ENCODE measurements at regions not wholly inside any gene's neighbourhood (a gene's known extent, or its start where the extent isn't known, plus 50 kb on each side); places are given as distances from the start of the nearest gene placed in this dataset.

DNA sequence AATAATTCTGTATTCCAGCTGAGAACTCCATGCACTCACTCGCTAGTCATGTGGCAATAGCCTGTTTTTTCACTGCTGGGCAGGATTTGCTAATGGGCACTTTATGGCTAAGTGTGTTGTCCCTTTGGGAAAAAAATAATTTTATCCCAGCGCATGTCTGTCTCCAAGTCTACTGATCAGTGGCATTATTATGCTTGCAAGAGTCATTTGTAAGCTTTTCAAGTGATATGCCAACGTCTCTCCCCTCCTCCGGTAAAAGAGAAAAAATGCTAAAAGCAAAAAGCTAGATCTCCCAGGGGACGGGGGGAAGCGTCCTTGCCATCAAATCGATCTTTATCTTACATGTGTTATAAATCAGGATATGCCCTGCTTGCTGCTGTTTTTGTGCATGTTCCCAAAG lies 407.7 kb downstream of the CDH26 start:
- H3K4me1 ChIP-seq (ENCODE audit: control insufficient read depth, insufficient read depth, low read length): no peaks in the 10 kb centered on the region
- no peak for ATAC-seq (ENCODE audit: low read depth)
- H3K9me1 ChIP-seq (ENCODE audit: insufficient read depth, low read length): no peaks in the 10 kb centered on the region
- H4K20me1 ChIP-seq (ENCODE audit: insufficient read depth, low read length): no peaks in the 10 kb centered on the region
- POLR2A ChIA-PET (ENCODE audit: unreplicated experiment): no interaction called here
- no peak overlapping the region for H4K91ac ChIP-seq (ENCODE audit: insufficient read depth, low read depth, low read length)
- no peak overlapping the region for H2AK5ac ChIP-seq (ENCODE audit: low read depth, low read length)
- TF ChIP-seq BHLHE40 (IDR thresholded peaks at IDR 0.05; ENCODE audit: low read depth, low read length) (no peak), CEBPB (IDR thresholded peaks at IDR 0.05; ENCODE audit: low read depth, low read length) (no peak), FOS (IDR thresholded peaks at IDR 0.05; ENCODE audit: low read depth, low read length) (no peak), MAFK (IDR thresholded peaks at IDR 0.05; ENCODE audit: low read depth, low read length) (no peak), MXI1 (IDR thresholded peaks at IDR 0.05; ENCODE audit: borderline replicate concordance, low read depth, low read length) (no peak)
- TF ChIP-seq, protein P1, sequence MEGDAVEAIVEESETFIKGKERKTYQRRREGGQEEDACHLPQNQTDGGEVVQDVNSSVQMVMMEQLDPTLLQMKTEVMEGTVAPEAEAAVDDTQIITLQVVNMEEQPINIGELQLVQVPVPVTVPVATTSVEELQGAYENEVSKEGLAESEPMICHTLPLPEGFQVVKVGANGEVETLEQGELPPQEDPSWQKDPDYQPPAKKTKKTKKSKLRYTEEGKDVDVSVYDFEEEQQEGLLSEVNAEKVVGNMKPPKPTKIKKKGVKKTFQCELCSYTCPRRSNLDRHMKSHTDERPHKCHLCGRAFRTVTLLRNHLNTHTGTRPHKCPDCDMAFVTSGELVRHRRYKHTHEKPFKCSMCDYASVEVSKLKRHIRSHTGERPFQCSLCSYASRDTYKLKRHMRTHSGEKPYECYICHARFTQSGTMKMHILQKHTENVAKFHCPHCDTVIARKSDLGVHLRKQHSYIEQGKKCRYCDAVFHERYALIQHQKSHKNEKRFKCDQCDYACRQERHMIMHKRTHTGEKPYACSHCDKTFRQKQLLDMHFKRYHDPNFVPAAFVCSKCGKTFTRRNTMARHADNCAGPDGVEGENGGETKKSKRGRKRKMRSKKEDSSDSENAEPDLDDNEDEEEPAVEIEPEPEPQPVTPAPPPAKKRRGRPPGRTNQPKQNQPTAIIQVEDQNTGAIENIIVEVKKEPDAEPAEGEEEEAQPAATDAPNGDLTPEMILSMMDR (conservative IDR thresholded peaks at IDR 0.05; ENCODE audit: low read depth, low read length): no peak
- TF ChIP-seq, protein P2, sequence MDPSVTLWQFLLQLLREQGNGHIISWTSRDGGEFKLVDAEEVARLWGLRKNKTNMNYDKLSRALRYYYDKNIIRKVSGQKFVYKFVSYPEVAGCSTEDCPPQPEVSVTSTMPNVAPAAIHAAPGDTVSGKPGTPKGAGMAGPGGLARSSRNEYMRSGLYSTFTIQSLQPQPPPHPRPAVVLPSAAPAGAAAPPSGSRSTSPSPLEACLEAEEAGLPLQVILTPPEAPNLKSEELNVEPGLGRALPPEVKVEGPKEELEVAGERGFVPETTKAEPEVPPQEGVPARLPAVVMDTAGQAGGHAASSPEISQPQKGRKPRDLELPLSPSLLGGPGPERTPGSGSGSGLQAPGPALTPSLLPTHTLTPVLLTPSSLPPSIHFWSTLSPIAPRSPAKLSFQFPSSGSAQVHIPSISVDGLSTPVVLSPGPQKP (IDR thresholded peaks at IDR 0.05; ENCODE audit: borderline replicate concordance, low read depth, low read length): no peak
- no peak overlapping the region for H2BK15ac ChIP-seq (ENCODE audit: low read depth, low read length)
- no peak overlapping the region for H3K4me2 ChIP-seq (ENCODE audit: low read depth, low read length)
- no peaks in the 10 kb centered on the region for H3K79me1 ChIP-seq (ENCODE audit: low read depth in 1 of 2, low read length in 2 of 2)
- H3K14ac ChIP-seq (replicated peaks; ENCODE audit: low read depth, low read length): no peak overlapping the region
- dilution Hi-C loops (cut with HindIII; ENCODE audit: low sequenced_read_pairs, unreplicated experiment) (no loop called here), intact Hi-C loops (cut with micrococcal nuclease) (no loop called here), in situ Hi-C loops (cut with MboI; ENCODE audit: low sequenced_read_pairs) (no loop called here)
- no TSS peak for BruUV-seq (replicated peaks)
- CTCF ChIA-PET: no interaction called here
- no peak overlapping the region for H2AFZ ChIP-seq (replicated peaks; ENCODE audit: low read length, poor library complexity)
- no peak overlapping the region for H3K4ac ChIP-seq (ENCODE audit: low read depth, low read length)
- no peak overlapping the region for H4K8ac ChIP-seq (ENCODE audit: low read depth in 2 of 2, low read length in 2 of 2)
- H3K27me3 ChIP-seq (ENCODE audit: control insufficient read depth, insufficient read depth, low read length): no peaks in the 10 kb centered on the region
- no CpG with 5 or more reads among the region's 7 CpGs for WGBS, 2 experiments (ENCODE audit: extremely low coverage in 2 of 2, insufficient read length in 1 of 2)
- no peak overlapping the region for H3K18ac ChIP-seq (ENCODE audit: low read depth, low read length)
- H2BK120ac ChIP-seq (ENCODE audit: low read depth, low read length): no peak overlapping the region
- no peak overlapping the region for H2AK9ac ChIP-seq (replicated peaks; ENCODE audit: low read depth, low read length, poor library complexity)
- no peak overlapping the region for H3K56ac ChIP-seq (ENCODE audit: extremely low read depth, insufficient read depth, low read length)
- no peak overlapping the region for H3K9ac ChIP-seq (ENCODE audit: low read depth, low read length)
- H3K23ac ChIP-seq (ENCODE audit: low read depth, low read length): no peak overlapping the region
- no peak for DNase-seq
- H3K27ac ChIP-seq (ENCODE audit: insufficient read depth, low read length): no peak overlapping the region
- no peak overlapping the region for H2BK20ac ChIP-seq (ENCODE audit: low read depth, low read length)
- peaks cover 11% of the 10 kb centered on the region for H3K9me3 ChIP-seq (ENCODE audit: control insufficient read depth, insufficient read depth, low read length)
- H2BK5ac ChIP-seq (ENCODE audit: low read depth, low read length, poor library complexity, severe bottlenecking): no peak overlapping the region
- H3K4me3 ChIP-seq (ENCODE audit: insufficient read depth, low read depth, low read length): no peak overlapping the region
- no peak overlapping the region for H4K5ac ChIP-seq (ENCODE audit: low read depth, low read length)
- H3K36me3 ChIP-seq (ENCODE audit: control insufficient read depth, insufficient read depth, low read length): no peaks in the 10 kb centered on the region
